RWPE2 (cell line): ENCODE measurements at regions not wholly inside any gene's neighbourhood (a gene's known extent, or its start where the extent isn't known, plus 50 kb on each side); places are given as distances from the start of the nearest gene placed in this dataset.

Experiments used
- ATAC-seq: fragments of 200-7000 bp; cut with Tn5 transposase; 3 replicates; pipeline ENCODE4 v1.9.1; 2021; ENCODE audit warnings: low read depth
- DNase-seq: peaks from one replicate; pipeline ENCODE4 v3.0.0-alpha.2; 2020; ENCODE audit warnings: low spot score
- H3K27ac ChIP-seq: fragments of 450-650 bp; 2 replicates; pipeline ENCODE4 v1.5.1; 2017; ENCODE audit warnings: mild to moderate bottlenecking; ENCODE audit not compliant: poor library complexity, severe bottlenecking
- H3K27me3 ChIP-seq: fragments of 250-450 bp; sonication (Bioruptor Pico); 2 replicates; pipeline ENCODE4 v1.5.1; 2021; ENCODE audit warnings: mild to moderate bottlenecking, moderate library complexity; ENCODE audit not compliant: insufficient read depth, poor library complexity, severe bottlenecking
- H3K36me3 ChIP-seq: fragments of 250-450 bp; sonication (Bioruptor Pico); 2 replicates; pipeline ENCODE4 v1.5.1; 2020; ENCODE audit warnings: low read depth, mild to moderate bottlenecking, moderate library complexity
- H3K4me1 ChIP-seq: fragments of 250-450 bp; sonication (Bioruptor Pico); 2 replicates; pipeline ENCODE4 v1.5.1; 2021; ENCODE audit warnings: mild to moderate bottlenecking, moderate library complexity; ENCODE audit not compliant: insufficient read depth, poor library complexity, severe bottlenecking
- H3K4me3 ChIP-seq: fragments of 250-450 bp; sonication (Bioruptor Pico); 2 replicates; pipeline ENCODE4 v1.5.1; 2021; ENCODE audit warnings: mild to moderate bottlenecking, moderate library complexity; ENCODE audit not compliant: severe bottlenecking
- H3K9me3 ChIP-seq: fragments of 250-450 bp; sonication (Bioruptor Pico); 2 replicates; pipeline ENCODE4 v1.5.1; 2021; ENCODE audit warnings: mild to moderate bottlenecking, moderate library complexity; ENCODE audit not compliant: severe bottlenecking
- TF ChIP-seq, protein P1 (sequence below): fragments of 450-650 bp; IDR thresholded peaks from one replicate; pipeline ENCODE4 v1.5.1; 2017; ENCODE audit warnings: mild to moderate bottlenecking, moderate library complexity; ENCODE audit not compliant: poor library complexity, severe bottlenecking

DNA sequence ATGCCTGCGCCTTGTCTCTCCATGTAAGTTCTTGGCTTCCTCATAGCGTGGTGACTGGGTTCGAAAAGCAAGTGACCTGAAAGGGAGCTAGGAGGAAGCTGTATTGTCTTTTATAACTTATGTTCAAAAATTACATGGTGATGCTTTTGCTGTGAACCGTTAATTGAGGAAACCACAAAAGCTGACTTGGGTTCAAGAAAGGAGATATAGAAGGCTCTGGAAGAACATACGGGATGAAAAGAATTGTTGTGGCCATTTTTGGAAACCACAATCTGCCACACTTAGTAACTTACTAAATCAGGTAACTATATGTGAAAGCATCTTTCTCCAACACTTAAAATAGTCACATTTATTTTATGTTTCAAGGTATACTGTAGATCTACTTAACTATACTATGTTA is 177.0 kb upstream of the RBMS1 start:
- Histone ChIP-seq H3K4me3 (no peak overlapping the region), H3K4me1 (peaks cover 14% of the 10 kb centered on the region), H3K27ac (no peak overlapping the region), H3K9me3 (no peaks in the 10 kb centered on the region), H3K36me3 (no peaks in the 10 kb centered on the region), H3K27me3 (no peaks in the 10 kb centered on the region)
- DNase-seq, result no peak
- ATAC-seq, result no peak
- TF ChIP-seq, protein P1, sequence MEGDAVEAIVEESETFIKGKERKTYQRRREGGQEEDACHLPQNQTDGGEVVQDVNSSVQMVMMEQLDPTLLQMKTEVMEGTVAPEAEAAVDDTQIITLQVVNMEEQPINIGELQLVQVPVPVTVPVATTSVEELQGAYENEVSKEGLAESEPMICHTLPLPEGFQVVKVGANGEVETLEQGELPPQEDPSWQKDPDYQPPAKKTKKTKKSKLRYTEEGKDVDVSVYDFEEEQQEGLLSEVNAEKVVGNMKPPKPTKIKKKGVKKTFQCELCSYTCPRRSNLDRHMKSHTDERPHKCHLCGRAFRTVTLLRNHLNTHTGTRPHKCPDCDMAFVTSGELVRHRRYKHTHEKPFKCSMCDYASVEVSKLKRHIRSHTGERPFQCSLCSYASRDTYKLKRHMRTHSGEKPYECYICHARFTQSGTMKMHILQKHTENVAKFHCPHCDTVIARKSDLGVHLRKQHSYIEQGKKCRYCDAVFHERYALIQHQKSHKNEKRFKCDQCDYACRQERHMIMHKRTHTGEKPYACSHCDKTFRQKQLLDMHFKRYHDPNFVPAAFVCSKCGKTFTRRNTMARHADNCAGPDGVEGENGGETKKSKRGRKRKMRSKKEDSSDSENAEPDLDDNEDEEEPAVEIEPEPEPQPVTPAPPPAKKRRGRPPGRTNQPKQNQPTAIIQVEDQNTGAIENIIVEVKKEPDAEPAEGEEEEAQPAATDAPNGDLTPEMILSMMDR, result no peak

DNA sequence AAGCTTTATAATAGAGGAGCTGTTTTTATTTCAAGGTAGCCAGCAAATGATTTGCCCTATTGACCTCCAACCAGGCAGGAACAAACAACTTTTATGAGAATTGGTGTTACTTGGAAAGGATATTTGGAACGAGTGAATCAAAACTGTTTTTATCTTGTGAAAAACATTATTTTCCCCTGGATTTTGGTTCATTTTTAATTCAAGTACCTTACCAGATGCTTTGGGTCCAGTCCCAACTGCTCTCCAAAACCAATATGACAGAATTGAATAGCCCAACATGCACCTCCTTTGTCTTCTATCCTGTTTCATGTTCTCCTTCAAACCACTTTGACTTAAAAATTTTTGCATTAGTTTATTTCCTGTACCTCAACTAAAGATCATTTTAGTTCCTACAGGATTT is 178.6 kb upstream of the RBMS1 start:
- ATAC-seq (no peak), DNase-seq (no peak)
- TF ChIP-seq, protein P1, result no peak
- Histone ChIP-seq H3K27me3 (no peaks in the 10 kb centered on the region), H3K4me3 (no peak overlapping the region), H3K27ac (no peak overlapping the region), H3K9me3 (no peaks in the 10 kb centered on the region), H3K36me3 (no peaks in the 10 kb centered on the region), H3K4me1 (no peaks in the 10 kb centered on the region)

- H3K27me3 ChIP-seq, result no peaks in the 10 kb centered on the region
- H3K4me1 ChIP-seq, result no peaks in the 10 kb centered on the region
- no peaks in the 10 kb centered on the region for H3K36me3 ChIP-seq
- no peak overlapping the region for H3K4me3 ChIP-seq
- no peak overlapping the region for H3K27ac ChIP-seq
- no peaks in the 10 kb centered on the region for H3K9me3 ChIP-seq
- ATAC-seq (no peak), DNase-seq (no peak)
- TF ChIP-seq, protein P1, result no peak
Observed at GRCh38 chr2:160674146-160674750, 180.6 kb upstream of the RBMS1 start.

DNA sequence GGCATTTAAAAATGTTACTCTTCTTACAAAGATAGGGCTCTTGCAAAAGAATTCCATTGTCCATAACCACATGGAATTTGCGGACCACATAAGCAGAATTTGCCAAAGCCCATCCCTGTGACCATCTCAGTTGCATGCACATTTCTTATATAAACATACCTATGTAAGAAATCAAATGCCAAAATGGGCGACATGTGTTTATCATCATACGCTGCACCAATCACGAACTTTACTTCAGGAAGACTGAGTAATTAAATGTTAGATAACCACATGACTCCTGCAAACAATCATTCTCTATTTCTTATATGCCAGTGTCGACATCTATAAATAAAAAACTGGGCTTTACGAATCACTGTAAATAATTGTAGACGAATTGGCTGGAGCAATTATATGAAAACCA is 186.1 kb upstream of the RBMS1 start:
- TF ChIP-seq, protein P1, result no peak

DNA sequence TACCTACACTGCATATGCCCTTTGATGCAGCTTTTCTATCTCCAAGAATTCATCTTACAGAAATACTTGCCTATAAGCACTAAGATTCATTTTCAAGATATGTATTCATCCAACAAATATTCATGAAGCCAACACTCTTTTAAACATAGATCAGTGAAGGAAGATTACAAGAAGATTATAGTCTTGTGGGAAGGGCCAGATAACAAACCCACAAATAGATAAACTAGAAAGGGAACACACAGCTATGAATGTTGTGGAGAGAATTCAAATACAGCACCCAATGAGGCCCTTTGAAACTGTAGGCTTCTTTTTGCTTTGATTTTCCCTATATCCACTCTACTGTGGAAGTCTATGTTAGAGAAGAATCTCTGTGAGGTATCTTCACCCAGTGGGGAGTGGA is 186.7 kb upstream of the RBMS1 start:
- Histone ChIP-seq H3K9me3 (no peaks in the 10 kb centered on the region), H3K27me3 (no peaks in the 10 kb centered on the region), H3K36me3 (no peaks in the 10 kb centered on the region), H3K4me3 (no peak overlapping the region), H3K27ac (no peak overlapping the region), H3K4me1 (no peaks in the 10 kb centered on the region)
- DNase-seq (no peak), ATAC-seq (no peak)
- TF ChIP-seq, protein P1, result no peak

More for the DNA sequence above, 186.1 kb upstream of the RBMS1 start:
- Histone ChIP-seq H3K27ac (no peak overlapping the region), H3K9me3 (no peaks in the 10 kb centered on the region), H3K27me3 (no peaks in the 10 kb centered on the region), H3K36me3 (no peaks in the 10 kb centered on the region), H3K4me3 (no peak overlapping the region), H3K4me1 (no peaks in the 10 kb centered on the region)
- ATAC-seq, result no peak
- no peak for DNase-seq
